GM19240 (cell line): ENCODE measurements at regions not wholly inside any gene's neighbourhood (a gene's known extent, or its start where the extent isn't known, plus 50 kb on each side); places are given as distances from the start of the nearest gene placed in this dataset.

ENCODE experiments used
- DNase-seq: peaks from one replicate; pipeline ENCODE4 v3.0.0; 2011; ENCODE audit warnings: low spot score; ENCODE audit not compliant: insufficient read length

- no peak for DNase-seq
Observed at GRCh38 chr12:66851134-66851533, 172.3 kb upstream of the GRIP1 start.

- no peak for DNase-seq
Observed at GRCh38 chr12:66852091-66852490, 173.2 kb upstream of the GRIP1 start.

GRCh38 chr12:66852765-66853164, 173.9 kb upstream of the GRIP1 start:
- DNase-seq, result no peak

DNA sequence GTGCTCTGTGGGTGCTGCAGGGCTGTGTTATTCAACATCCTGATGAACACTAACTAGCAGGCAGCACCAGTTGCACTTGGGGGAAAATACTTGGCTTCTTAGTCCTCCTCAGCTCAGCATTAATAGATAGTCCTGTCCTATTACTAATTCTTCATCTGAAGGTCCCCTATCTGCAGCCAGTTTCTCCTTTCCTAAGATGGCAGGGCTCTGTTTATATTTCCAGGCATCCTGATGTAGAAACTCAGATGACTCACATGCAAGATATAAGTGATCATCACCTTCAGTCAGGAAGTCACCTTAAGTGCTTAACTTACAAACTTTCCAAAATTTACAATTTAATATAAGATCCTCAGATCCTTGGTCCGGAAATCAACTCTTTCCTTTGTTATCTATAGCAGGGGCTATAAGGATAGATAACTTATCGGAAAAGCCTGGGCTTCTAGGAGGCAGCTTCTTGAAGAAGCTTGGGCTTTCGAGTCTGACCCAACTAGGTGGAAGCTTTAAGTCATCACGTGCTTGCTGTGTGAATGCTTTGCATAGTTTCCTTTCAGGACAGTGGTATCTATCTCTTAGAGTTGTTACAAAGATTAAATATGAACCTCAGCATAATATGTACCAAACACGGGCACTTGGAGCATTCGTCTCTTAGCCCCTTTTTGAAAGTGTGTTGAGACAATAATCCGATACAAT, 181.0 kb upstream of the GRIP1 start:
- DNase-seq, result no peak

DNA sequence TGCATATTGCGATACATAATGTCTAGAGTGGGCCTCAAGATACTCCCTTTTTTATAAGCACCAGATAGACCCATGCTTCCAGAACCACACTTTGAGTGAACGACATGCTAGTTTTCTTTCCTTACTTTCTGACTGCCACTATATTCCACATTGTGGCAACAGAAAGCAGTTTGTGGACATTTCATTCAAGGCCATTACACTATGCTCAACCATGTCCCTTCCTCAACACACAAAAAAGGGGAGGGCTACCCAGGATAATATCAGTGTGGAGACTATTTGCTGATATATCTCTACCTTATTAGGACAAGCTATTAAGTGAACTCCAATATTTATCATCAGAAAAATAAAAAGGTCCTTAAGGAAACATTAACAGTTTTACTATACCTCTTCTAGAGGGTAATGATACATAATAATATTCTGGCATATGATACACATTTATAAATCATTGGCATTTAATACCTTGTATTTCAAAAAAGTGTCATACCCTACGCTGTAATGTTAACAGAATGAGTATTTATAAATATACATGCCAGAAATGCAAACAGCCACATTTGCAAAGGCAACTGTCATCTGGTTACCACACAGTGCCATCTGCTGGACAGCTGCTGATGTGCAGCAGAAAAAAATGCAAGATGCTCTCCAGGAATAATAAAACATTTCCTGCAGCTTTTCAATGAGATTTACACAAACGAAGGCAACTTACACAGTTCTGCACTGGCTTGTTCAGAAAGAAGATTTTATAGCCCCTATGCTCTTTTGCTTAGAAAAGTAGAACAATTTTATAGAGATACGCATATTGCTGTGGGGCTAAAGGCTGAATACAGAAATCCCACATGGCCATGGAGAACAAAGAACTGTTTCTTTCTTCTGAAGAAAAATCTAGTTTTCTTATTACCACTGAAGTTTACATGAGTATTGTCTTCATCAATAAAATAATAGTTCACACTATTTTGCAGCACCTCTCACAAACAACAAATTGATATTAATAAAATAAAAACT, 182.2 kb upstream of the GRIP1 start:
- DNase-seq, result no peak

DNA sequence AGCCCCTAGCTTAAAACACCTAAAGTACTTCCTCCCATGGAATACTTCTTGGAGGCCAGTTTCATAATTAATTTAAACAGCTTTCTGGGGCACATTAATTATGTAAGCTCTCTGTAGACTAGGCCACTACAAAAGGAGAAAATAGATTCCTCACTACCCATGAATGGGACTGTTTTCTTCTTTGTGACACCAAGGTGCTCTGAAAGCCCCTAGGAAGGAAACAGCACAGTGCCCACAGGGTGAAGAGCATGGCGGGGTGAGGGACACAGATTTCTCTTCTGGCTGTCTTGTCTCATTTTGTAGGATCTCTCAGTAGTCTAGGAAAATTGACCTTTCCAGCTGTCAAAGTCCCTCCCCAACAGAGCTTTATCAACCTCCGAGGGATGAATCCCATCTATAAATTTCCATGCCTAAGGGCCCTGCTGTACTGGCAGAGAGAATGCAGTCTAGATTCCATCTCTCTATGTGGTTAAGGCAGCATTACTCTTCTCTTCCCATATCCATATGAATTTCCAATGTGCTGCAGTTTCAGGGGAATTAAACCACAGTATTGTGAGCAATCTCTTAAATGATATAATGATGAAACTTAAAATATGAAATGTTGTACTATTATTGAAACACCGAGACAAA, 183.6 kb upstream of the GRIP1 start:
- DNase-seq, result no peak

GRCh38 chr12:66863276-66863675, 184.4 kb upstream of the GRIP1 start:
- no peak for DNase-seq

DNA sequence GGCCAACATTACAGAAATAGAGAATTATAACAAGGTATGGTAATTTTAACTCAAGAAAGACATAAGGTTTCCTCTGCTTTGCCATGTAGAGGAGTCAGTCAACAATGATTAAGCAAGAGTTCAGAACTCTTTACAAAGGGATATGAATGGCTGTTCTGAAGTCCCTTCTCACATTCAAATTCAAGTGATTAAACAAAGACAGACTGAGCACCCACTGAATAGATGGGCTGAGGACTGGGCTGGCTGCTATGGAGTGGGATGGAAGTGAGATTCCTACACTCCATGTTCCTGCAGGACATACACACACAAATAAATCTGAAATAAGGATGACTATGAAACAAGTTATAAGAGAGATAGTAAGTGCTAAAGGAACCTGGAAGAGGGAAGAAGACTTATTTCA, 199.0 kb upstream of the GRIP1 start:
- no peak for DNase-seq

DNA sequence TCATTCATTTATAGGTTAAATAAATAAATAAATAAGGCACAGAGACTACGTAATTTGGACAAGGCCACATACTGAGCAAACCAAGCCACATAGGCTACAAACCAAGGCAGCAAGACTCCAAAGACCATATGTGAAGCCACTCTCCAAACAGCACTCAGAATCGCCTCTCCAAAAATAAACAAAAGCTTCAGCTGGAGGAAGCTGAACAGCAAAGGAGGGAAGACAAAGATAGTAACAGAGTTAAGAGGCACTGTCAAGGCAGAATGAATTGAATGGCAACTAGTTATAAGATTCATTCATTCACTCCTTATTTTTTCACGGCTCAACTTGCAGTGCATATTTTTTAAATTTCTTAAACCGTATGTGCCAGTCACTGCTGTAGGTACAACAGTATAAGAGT, 200.5 kb upstream of the GRIP1 start:
- no peak for DNase-seq

DNA sequence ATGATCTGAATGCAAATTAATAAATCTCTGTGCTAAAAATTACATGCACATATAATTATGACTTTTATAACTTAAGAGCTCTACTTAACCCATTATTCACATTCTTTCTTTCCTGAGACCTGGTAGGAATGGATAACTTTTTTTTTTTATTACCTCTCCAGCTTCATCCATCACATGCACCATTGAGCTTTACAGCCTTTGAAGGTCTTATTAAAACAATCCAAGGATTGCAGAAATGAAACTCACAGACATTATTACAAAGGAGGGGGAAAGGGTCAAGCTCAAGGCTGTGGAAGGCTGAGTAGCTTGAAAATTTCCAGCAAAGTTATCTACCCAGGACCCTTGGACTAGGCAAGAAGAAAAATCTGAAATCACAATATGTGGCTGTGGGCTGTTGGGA, 202.5 kb upstream of the GRIP1 start:
- no peak for DNase-seq

DNA sequence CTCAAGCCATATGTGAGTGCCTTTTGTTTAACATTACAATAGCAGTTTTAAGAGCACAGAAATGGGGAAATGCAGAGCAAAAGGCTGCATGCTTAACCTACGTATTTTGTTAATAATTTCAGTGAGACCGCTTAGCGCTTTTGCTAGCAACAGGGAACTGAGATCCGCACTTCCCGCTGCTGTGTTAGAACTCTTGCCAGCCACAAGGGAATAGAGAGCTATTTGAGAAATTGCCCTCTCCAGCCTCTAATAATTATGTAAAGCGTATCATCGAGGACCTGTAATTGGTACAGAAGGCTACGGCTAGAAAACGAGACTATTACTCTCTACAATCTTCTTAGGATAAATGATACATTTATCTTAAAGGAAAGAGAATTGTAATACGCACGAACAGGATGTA, 205.2 kb upstream of the GRIP1 start:
- no peak for DNase-seq

DNA sequence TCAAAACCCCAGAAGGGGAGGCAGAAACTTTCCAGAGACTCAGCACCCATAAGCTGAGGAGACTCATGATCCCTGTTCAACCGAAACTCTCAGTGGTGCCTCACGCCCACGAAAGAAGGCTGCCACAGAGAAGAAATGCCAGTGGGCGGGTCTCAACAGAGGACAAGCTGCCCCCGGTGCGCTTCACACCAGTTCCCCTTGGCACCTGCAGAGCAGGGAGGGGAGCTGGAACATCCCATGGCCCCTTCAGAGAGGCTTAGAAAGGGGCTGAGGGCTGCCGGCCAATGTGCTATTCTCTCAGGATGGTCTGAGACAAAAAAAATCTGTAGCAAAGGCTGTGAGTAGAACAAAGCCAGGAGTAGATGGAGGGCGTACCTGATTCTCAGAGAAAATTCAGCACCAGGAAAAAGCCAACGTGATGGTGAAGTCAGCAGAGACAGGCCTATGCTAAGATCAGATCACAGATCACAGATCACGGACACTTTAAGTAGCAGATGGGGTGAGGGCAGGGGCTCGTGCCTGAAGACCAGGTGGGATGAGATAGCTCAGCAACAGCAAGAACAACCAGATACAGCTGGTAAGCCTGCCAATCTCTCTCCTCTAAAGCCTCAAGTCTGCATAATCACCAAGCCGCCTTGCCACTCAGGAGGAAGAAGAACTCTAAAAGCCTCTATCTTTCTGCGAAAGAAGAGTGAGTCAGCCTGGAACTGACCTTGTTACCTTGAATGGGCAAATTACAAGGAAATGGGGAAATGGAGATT, 206.4 kb upstream of the GRIP1 start:
- DNase-seq, result no peak

GRCh38 chr12:66896797-66897196, 217.9 kb upstream of the GRIP1 start:
- no peak for DNase-seq

DNA sequence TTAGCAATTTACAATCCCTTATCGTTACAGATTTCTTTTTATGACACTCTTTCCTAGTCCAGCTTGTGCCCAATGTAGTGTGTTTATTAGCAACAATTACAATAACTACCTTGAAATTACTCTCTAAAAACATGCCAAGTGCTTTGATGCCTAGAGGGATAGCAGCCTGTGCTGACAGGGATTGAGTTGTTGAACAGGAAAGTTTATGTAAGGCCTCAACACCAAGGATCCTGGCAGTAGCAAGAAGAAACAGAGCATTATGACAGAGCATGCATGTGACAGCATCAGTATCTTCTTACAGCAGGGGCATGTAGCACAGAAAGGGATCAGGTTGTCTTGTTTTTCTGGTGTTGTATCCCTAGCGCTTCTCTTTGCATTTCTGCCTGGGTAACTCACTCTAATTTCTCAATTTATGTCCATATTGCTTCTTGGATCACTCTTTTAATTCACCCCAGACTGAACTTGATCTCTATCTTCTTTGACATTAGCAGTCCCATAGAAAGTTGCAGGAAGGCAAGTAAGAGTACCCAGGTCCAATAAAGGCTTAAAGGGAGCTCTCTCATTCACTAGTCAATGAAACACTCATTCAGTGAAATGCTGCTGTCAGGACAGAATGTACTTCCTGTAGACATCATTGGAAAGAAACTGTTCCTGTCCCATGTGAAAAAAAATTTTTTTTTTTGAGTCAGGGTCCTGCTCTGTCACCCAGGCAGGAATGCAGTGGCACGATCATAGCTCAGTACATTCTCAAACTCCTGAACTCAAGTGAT, 220.0 kb upstream of the GRIP1 start:
- no peak for DNase-seq

DNA sequence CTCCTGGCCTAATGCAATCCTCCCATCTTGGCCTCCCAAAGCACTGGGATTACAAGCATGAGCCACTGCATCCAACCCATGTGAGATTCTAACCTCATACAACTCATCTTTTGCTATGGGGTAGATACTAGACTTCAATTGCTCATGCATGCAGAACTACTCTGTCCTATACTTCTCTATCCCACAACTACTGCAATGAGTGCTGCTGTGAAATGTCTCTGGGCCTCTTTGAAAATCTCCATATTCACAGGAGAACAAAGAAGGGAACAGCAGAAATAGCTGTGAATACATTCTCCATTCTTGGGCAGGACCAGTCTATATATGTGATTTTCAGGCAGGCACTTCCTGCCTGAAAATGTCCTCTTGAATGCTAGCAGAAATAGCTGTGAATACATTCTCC, 220.7 kb upstream of the GRIP1 start:
- no peak for DNase-seq

- DNase-seq, result no peak
Observed at GRCh38 chr12:66900616-66901015, 221.7 kb upstream of the GRIP1 start.

DNA sequence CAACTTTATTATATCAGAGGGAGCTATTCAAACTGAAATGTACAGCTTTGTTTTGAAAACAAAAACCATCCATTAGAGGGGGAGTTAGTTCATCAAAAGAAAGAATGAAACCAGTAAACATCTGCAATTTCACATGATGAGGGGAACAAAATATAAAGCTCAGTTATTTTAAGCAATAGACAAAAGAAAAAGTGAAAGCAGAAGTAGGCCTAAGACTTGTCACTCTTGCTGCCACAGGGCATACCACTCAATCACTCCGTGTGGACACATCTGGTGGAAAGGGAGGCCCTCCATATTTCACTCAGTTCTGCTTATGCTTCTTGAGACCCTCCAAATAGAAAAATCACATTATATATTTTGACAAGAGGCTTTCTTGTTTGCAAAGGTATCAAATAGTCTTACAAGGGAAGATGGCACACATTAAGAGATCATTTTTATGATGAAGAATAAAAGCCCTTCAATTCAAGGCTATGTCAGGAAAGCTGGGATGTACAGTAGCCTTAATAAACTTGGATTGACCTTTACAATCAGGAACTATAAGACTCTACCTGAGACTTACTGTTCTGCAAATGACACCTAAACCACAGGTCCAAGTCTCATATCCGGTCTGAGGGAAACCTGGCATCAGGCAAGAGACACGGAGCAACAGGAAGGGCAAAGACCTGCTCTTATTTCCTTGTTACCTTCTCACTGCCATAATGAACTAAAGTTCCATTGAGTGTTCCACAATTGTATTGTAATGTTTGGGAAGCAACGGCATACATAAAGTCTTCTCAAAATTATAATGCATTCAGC, 222.5 kb upstream of the GRIP1 start:
- peak; percentile 5 for DNase-seq

DNA sequence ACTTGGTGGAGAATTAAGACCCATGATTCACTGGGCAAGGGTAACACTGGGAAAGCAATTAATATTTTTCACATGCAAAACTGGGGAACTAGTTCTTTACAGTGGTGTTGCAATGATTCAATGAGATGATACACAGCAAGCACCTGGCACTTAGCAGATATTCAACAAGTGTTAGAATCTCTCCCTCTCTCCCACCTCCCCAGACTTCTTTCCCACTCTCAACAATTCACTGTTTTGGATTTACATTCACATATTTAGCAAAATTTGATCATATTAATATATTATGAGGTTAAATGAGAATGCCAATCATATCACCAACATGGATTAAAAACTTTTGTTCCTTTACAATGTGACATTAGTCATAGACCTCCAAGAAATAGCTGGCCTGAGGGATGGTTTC, 223.1 kb upstream of the GRIP1 start:
- DNase-seq, result no peak

GRCh38 chr12:66903782-66904396, 225.0 kb upstream of the GRIP1 start:
- DNase-seq, result no peak
